Stomach (tissue), 8 donors: ENCODE measurements at regions not wholly inside any gene's neighbourhood (a gene's known extent, or its start where the extent isn't known, plus 50 kb on each side); places are given as distances from the start of the nearest gene placed in this dataset.

Source experiments
- DNase-seq, 2 donors: peaks; one replicate each; pipeline versions ENCODE4 v3.0.0 to v3.0.0-alpha.2; 2013 to 2019
- H3K27ac ChIP-seq, 5 donors: fragments of 200-600 bp in 4 of 5; sonication (generic) in 4 of 5; one replicate each; pipeline ENCODE4 v1.5.1; 2013 to 2019; ENCODE audit warnings: mild to moderate bottlenecking in 1 of 5, moderate library complexity in 1 of 5
- H3K27me3 ChIP-seq, 3 donors: fragments of 200-600 bp; sonication (generic); one replicate each; pipeline ENCODE4 v1.5.1; 2017 to 2019; ENCODE audit warnings: mixed run types in 1 of 3
- H3K36me3 ChIP-seq, 4 donors: fragments of 200-600 bp; sonication (generic); 1 replicate in 3 of 4; 2 replicates in 1 of 4; pipeline ENCODE4 v1.5.1; 2016 to 2019
- H3K4me1 ChIP-seq, 4 donors: fragments of 200-600 bp; sonication (generic); one replicate each; pipeline ENCODE4 v1.5.1; 2016 to 2019
- H3K4me3 ChIP-seq, 4 donors: fragments of 200-600 bp; sonication (generic) in 3 of 4; one replicate each; pipeline ENCODE4 v1.5.1; 2016 to 2019; ENCODE audit warnings: mild to moderate bottlenecking in 1 of 4
- H3K9me3 ChIP-seq, 4 donors: fragments of 200-600 bp; sonication (generic); one replicate each; pipeline ENCODE4 v1.5.1; 2016 to 2019
- EP300 ChIP-seq: sonication (generic); formaldehyde crosslinking; IDR thresholded peaks from one replicate; pipeline ENCODE4 v1.6.1; 2017; ENCODE audit warnings: antibody characterized with exemption
- POLR2A ChIP-seq, 4 donors: fragments of 450-650 bp; IDR thresholded peaks; one replicate each; pipeline ENCODE4 v1.6.1; 2016; ENCODE audit warnings: antibody characterized with exemption in 4 of 4, control low read depth in 2 of 4, mild to moderate bottlenecking in 1 of 4, moderate library complexity in 1 of 4
- POLR2AphosphoS5 ChIP-seq, 3 donors: sonication (generic); formaldehyde crosslinking; IDR thresholded peaks; one replicate each; pipeline ENCODE4 v1.6.1; 2016; ENCODE audit warnings: antibody characterized with exemption in 3 of 3
- WGBS, 5 donors: extraction: QIAGEN DNeasy Blood & Tissue Kit in 3 of 5; methylation state at CpG; one replicate each; pipeline versions ENCODE4 v1.1.5 to v1.1.7; 2013 to 2018; 5-methylcytosine and 5-hydroxymethylcytosine counted together
- intact Hi-C: fragments of 100-400 bp; cut with DNase I; formaldehyde crosslinking; loops from one replicate; pipeline ENCODE4 v1.15.1; 2023; ENCODE audit warnings: low total_unique reads
- TF ChIP-seq, protein P1 (sequence below), 7 experiments: fragments of 450-650 bp in 4 of 7; fragments of 200-600 bp in 3 of 7; sonication (generic) in 3 of 7; IDR thresholded peaks; one replicate each; pipeline ENCODE4 v1.5.1; 2016 to 2019; ENCODE audit warnings: antibody characterized with exemption in 7 of 7, control low read depth in 2 of 7, mild to moderate bottlenecking in 1 of 7
- donor health status: healthy with polysubstance abuse.
- donor health status: Bipolar disorder and iron deficiency.
- donor health status: healthy.

DNA sequence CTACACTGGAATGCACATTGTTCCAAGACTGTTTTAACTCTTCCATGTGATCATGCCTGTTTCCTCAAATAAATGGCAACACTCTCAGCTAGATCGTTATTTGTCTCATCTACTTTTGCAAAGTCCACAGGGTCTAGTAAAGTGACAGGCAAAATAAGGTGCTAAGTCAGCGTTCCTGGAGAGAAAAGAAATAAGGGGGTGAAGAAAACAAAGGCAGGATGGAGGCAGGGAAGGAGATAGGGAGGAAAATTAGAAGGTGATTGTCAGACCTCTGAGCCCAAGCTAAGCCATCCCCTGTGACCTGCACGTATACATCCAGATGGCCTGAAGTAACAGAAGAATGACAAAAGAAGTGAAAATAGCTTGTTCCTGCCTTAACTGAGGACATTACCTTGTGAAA is 132.1 kb downstream of the RAB38 start:
- DNase-seq = no peak
- no peaks in the 10 kb centered on the region for H3K4me1 ChIP-seq
- H3K4me3 ChIP-seq = no peak overlapping the region
- H3K27ac ChIP-seq = no peak overlapping the region
- H3K36me3 ChIP-seq = no peaks in the 10 kb centered on the region
- intact Hi-C loops = no loop called here
- WGBS, 5 donors = 34 to 56% (median 45%) methylated on average over 3 of the region's 3 CpGs
- H3K9me3 ChIP-seq = no peaks in the 10 kb centered on the region
- TF ChIP-seq POLR2AphosphoS5 (IDR thresholded peaks at IDR 0.05) = no peak
- TF ChIP-seq, protein P1, sequence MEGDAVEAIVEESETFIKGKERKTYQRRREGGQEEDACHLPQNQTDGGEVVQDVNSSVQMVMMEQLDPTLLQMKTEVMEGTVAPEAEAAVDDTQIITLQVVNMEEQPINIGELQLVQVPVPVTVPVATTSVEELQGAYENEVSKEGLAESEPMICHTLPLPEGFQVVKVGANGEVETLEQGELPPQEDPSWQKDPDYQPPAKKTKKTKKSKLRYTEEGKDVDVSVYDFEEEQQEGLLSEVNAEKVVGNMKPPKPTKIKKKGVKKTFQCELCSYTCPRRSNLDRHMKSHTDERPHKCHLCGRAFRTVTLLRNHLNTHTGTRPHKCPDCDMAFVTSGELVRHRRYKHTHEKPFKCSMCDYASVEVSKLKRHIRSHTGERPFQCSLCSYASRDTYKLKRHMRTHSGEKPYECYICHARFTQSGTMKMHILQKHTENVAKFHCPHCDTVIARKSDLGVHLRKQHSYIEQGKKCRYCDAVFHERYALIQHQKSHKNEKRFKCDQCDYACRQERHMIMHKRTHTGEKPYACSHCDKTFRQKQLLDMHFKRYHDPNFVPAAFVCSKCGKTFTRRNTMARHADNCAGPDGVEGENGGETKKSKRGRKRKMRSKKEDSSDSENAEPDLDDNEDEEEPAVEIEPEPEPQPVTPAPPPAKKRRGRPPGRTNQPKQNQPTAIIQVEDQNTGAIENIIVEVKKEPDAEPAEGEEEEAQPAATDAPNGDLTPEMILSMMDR (IDR thresholded peaks at IDR 0.05) = no peak
- TF ChIP-seq EP300 = no peak
- no peak for TF ChIP-seq POLR2A (IDR thresholded peaks at IDR 0.05)
- no peaks in the 10 kb centered on the region for H3K27me3 ChIP-seq

DNA sequence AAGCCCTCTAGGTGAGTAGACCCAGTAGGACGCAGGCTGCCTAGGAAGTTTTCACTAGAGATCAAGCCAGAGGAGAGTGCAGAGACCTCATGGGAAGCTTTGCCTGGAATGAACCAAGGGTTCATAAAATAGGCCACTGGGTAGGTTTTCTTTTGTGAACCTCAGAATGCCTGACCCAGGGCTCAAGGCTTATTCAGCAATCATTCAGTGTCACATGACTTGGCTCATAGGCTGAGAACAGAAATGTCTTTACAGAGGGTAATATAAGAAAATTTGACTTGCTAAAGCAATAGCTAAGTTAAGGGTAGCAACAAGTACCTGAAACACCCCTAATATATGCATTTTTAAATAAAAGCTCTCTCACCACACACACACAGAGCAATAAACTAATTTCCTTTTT is 132.6 kb downstream of the RAB38 start:
- H3K4me3 ChIP-seq = no peak overlapping the region
- H3K9me3 ChIP-seq = no peaks in the 10 kb centered on the region
- TF ChIP-seq POLR2A (IDR thresholded peaks at IDR 0.05) = no peak
- TF ChIP-seq, protein P1 (IDR thresholded peaks at IDR 0.05) = no peak
- TF ChIP-seq EP300 = no peak
- TF ChIP-seq POLR2AphosphoS5 (IDR thresholded peaks at IDR 0.05) = no peak
- no peak for DNase-seq
- no peak overlapping the region for H3K27ac ChIP-seq
- 71 to 96% (median 77%) methylated on average over 1 of the region's 1 CpG for WGBS, 5 donors
- intact Hi-C loops = no loop called here
- H3K36me3 ChIP-seq = no peaks in the 10 kb centered on the region
- H3K27me3 ChIP-seq = no peaks in the 10 kb centered on the region
- no peaks in the 10 kb centered on the region for H3K4me1 ChIP-seq

GRCh38 chr11:88042238-88042637 is 133.0 kb downstream of the RAB38 start:
- DNase-seq = no peak
- Histone ChIP-seq H3K27ac (no peak overlapping the region), H3K9me3 (no peaks in the 10 kb centered on the region), H3K4me3 (no peak overlapping the region), H3K27me3 (no peaks in the 10 kb centered on the region), H3K36me3 (no peaks in the 10 kb centered on the region), H3K4me1 (no peaks in the 10 kb centered on the region)
- 43 to 76% (median 64%) methylated on average over 2 of the region's 2 CpGs for WGBS, 5 donors
- TF ChIP-seq, protein P1 (IDR thresholded peaks at IDR 0.05) = no peak
- TF ChIP-seq POLR2AphosphoS5 (IDR thresholded peaks at IDR 0.05) = no peak
- TF ChIP-seq POLR2A (IDR thresholded peaks at IDR 0.05) = no peak
- intact Hi-C loops = no loop called here

GRCh38 chr11:88041679-88042078 is 133.6 kb downstream of the RAB38 start:
- no peak for DNase-seq
- H3K27ac ChIP-seq = no peak overlapping the region
- H3K36me3 ChIP-seq = no peaks in the 10 kb centered on the region
- no peaks in the 10 kb centered on the region for H3K9me3 ChIP-seq
- no peaks in the 10 kb centered on the region for H3K27me3 ChIP-seq
- TF ChIP-seq, protein P1 (IDR thresholded peaks at IDR 0.05) = no peak
- H3K4me1 ChIP-seq = no peaks in the 10 kb centered on the region
- intact Hi-C loops = no loop called here
- H3K4me3 ChIP-seq = no peak overlapping the region
- WGBS, 5 donors = 56 to 88% (median 81%) methylated on average over 2 of the region's 2 CpGs

- WGBS, 5 donors = 57 to 88% (median 78%) methylated on average over 1 of the region's 1 CpG
- Histone ChIP-seq H3K9me3 (no peaks in the 10 kb centered on the region), H3K4me3 (no peak overlapping the region), H3K4me1 (no peaks in the 10 kb centered on the region), H3K27me3 (no peaks in the 10 kb centered on the region), H3K27ac (no peak overlapping the region), H3K36me3 (no peaks in the 10 kb centered on the region)
- DNase-seq = no peak
- TF ChIP-seq POLR2A (IDR thresholded peaks at IDR 0.05) (no peak), POLR2AphosphoS5 (IDR thresholded peaks at IDR 0.05) (no peak), EP300 (no peak)
- TF ChIP-seq, protein P1 (IDR thresholded peaks at IDR 0.05) = no peak
- intact Hi-C loops = no loop called here
These were observed 135.1 kb downstream of the RAB38 start for GRCh38 chr11:88040148-88040496.
